Peyer's patch (tissue), 4 donors: ENCODE measurements at regions not wholly inside any gene's neighbourhood (a gene's known extent, or its start where the extent isn't known, plus 50 kb on each side); places are given as distances from the start of the nearest gene placed in this dataset.

Experiments used
- DNase-seq, 3 donors: peaks; one replicate each; pipeline ENCODE4 v3.0.0-alpha.2; 2017 to 2019
- H3K27ac ChIP-seq, 4 donors: fragments of 200-600 bp; sonication (generic); one replicate each; pipeline ENCODE4 v1.5.1; 2016 to 2019
- H3K27me3 ChIP-seq, 2 donors: fragments of 200-600 bp; sonication (generic); one replicate each; pipeline ENCODE4 v1.5.1; 2019
- H3K36me3 ChIP-seq, 3 donors: fragments of 200-600 bp; sonication (generic); one replicate each; pipeline ENCODE4 v1.5.1; 2016 to 2019
- H3K4me1 ChIP-seq, 4 donors: fragments of 200-600 bp; sonication (generic); one replicate each; pipeline ENCODE4 v1.5.1; 2016 to 2019
- H3K4me3 ChIP-seq, 4 donors: fragments of 200-600 bp; sonication (generic); 1 replicate in 3 of 4; 2 replicates in 1 of 4; pipeline ENCODE4 v1.5.1; 2016 to 2019; ENCODE audit warnings: mild to moderate bottlenecking in 1 of 4
- H3K9me3 ChIP-seq, 4 donors: fragments of 200-600 bp; sonication (generic); one replicate each; pipeline ENCODE4 v1.5.1; 2016 to 2019; ENCODE audit warnings: mild to moderate bottlenecking in 1 of 4
- CTCF ChIP-seq, 6 experiments: fragments of 450-650 bp in 4 of 6; fragments of 200-600 bp in 2 of 6; sonication (generic) in 1 of 6; IDR thresholded peaks; one replicate each; pipeline ENCODE4 v1.5.1; 2017 to 2019; ENCODE audit warnings: antibody characterized with exemption in 6 of 6, mild to moderate bottlenecking in 3 of 6, moderate library complexity in 1 of 6
- POLR2A ChIP-seq, 2 donors: fragments of 450-650 bp; IDR thresholded peaks; one replicate each; pipeline ENCODE4 v1.5.1; 2017; ENCODE audit warnings: antibody characterized with exemption in 2 of 2, mild to moderate bottlenecking in 2 of 2, moderate library complexity in 2 of 2

- Histone ChIP-seq H3K36me3 (no peaks in the 10 kb centered on the region), H3K27me3 (no peaks in the 10 kb centered on the region), H3K4me1 (no peaks in the 10 kb centered on the region), H3K9me3 (no peaks in the 10 kb centered on the region), H3K27ac (no peak overlapping the region), H3K4me3 (no peak overlapping the region)
- DNase-seq = no peak
- TF ChIP-seq CTCF (IDR thresholded peaks at IDR 0.05) = no peak
- TF ChIP-seq POLR2A (IDR thresholded peaks at IDR 0.05) = no peak
Measured at GRCh38 chr7:52091996-52092395, 775.4 kb upstream of the COBL start.

DNA sequence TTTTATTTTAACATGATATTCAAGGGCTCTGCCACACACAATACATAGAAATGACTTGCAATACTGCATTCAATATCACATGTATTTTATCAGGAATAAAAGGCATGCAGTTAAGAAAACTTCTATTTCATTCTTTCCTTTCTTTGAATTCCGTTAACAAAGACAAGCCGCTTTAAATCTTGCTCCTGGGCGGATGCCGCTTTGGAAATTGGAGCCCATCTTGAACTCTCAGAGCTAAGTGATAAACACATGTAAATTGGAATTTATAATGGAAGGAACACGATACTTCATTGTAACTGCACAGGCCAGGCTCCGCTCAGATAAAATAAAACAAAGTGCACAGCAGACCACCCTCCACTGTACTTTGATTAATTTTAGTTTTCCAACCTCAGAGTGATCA lies 774.5 kb upstream of the COBL start:
- H3K4me1 ChIP-seq = no peaks in the 10 kb centered on the region
- TF ChIP-seq CTCF (IDR thresholded peaks at IDR 0.05) (no peak), POLR2A (IDR thresholded peaks at IDR 0.05) (no peak)
- no peak overlapping the region for H3K4me3 ChIP-seq
- H3K36me3 ChIP-seq = no peaks in the 10 kb centered on the region
- no peaks in the 10 kb centered on the region for H3K9me3 ChIP-seq
- DNase-seq = no peak
- H3K27me3 ChIP-seq = no peaks in the 10 kb centered on the region
- H3K27ac ChIP-seq = no peak overlapping the region

GRCh38 chr7:52088008-52088901 lies 771.6 kb upstream of the COBL start:
- H3K27me3 ChIP-seq = no peaks in the 10 kb centered on the region
- no peaks in the 10 kb centered on the region for H3K4me1 ChIP-seq
- no peak for DNase-seq
- H3K9me3 ChIP-seq = no peaks in the 10 kb centered on the region
- H3K4me3 ChIP-seq = peak overlapping the region in 1 of 4 donors; percentile 19
- no peaks in the 10 kb centered on the region for H3K36me3 ChIP-seq
- no peak overlapping the region for H3K27ac ChIP-seq
- TF ChIP-seq POLR2A (IDR thresholded peaks at IDR 0.05) = no peak
- no peak for TF ChIP-seq CTCF (IDR thresholded peaks at IDR 0.05)

DNA sequence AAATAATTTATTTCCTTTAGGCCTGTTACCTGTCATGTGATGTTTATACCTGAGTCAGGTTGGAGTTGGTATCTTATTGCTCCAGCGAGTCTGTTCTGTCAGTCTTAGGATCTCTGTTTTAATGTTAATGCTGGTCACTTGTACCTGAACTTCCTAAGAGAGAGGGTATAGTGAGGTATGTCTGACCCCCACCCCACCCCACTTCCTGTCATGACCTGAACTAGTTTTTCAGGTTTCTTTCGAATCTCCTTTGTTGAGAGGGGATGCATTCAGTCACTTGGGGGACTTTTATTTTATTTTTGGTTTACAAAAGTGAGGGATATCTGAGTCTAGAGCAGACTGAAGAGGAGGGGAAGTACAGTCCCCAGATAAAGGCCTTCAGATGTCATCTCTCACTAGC lies 769.0 kb upstream of the COBL start:
- Histone ChIP-seq H3K4me3 (no peak overlapping the region), H3K9me3 (no peaks in the 10 kb centered on the region), H3K27me3 (no peaks in the 10 kb centered on the region), H3K27ac (no peak overlapping the region), H3K36me3 (no peaks in the 10 kb centered on the region), H3K4me1 (no peaks in the 10 kb centered on the region)
- no peak for TF ChIP-seq CTCF (IDR thresholded peaks at IDR 0.05)
- no peak for TF ChIP-seq POLR2A (IDR thresholded peaks at IDR 0.05)
- no peak for DNase-seq

- no peak overlapping the region for H3K4me3 ChIP-seq
- H3K36me3 ChIP-seq = no peaks in the 10 kb centered on the region
- TF ChIP-seq POLR2A (IDR thresholded peaks at IDR 0.05) (no peak), CTCF (IDR thresholded peaks at IDR 0.05) (no peak)
- H3K27me3 ChIP-seq = no peaks in the 10 kb centered on the region
- H3K9me3 ChIP-seq = no peaks in the 10 kb centered on the region
- no peak for DNase-seq
- H3K4me1 ChIP-seq = no peaks in the 10 kb centered on the region
- H3K27ac ChIP-seq = no peak overlapping the region
Measured at GRCh38 chr7:52080493-52080892, 763.9 kb upstream of the COBL start.
